DND-41 (cell line): ENCODE measurements at regions not wholly inside any gene's neighbourhood (a gene's known extent, or its start where the extent isn't known, plus 50 kb on each side); places are given as distances from the start of the nearest gene placed in this dataset.

Source experiments
- ATAC-seq: fragments of 200-7000 bp; cut with Tn5 transposase; 3 replicates; pipeline ENCODE4 v1.9.1; 2021; ENCODE audit warnings: low read depth; ENCODE audit not compliant: insufficient read depth
- DNase-seq: peaks from one replicate; pipeline ENCODE4 v3.0.0-alpha.2; 2020
- H2AFZ ChIP-seq: 2 replicates; pipeline ENCODE4 v1.6.0; 2012; ENCODE audit warnings: low read depth, low read length
- H3K27ac ChIP-seq: 2 replicates; pipeline ENCODE4 v1.5.1; 2012; ENCODE audit warnings: low read length, inconsistent platforms
- H3K27me3 ChIP-seq: fragments of 200-600 bp; sonication (generic); 2 replicates; pipeline ENCODE4 v1.6.0; 2012; ENCODE audit warnings: low read length, mild to moderate bottlenecking, inconsistent platforms; ENCODE audit not compliant: insufficient read depth, poor library complexity
- H3K36me3 ChIP-seq: 2 replicates; pipeline ENCODE4 v1.5.1; 2012; ENCODE audit warnings: low read length, inconsistent platforms; ENCODE audit not compliant: insufficient read depth
- H3K4me1 ChIP-seq: 2 replicates; pipeline ENCODE4 v1.5.1; 2012; ENCODE audit warnings: mild to moderate bottlenecking, low read length; ENCODE audit not compliant: insufficient read depth
- H3K4me2 ChIP-seq: 2 replicates; pipeline ENCODE4 v1.6.0; 2012; ENCODE audit warnings: mild to moderate bottlenecking, moderate library complexity, low read length, inconsistent platforms; ENCODE audit not compliant: insufficient read depth
- H3K4me3 ChIP-seq, 2 experiments: fragments of 200-600 bp in 1 of 2; shearing (Covaris generic) in 1 of 2; 2 replicates each; pipeline ENCODE4 v1.5.1; 2012 to 2016; ENCODE audit warnings: inconsistent platforms in 2 of 2, low read length in 2 of 2, mild to moderate bottlenecking in 2 of 2, low read depth in 1 of 2, moderate library complexity in 1 of 2
- H3K79me2 ChIP-seq: 2 replicates; pipeline ENCODE4 v1.6.0; 2012; ENCODE audit warnings: low read length, inconsistent platforms; ENCODE audit not compliant: insufficient read depth
- H3K9ac ChIP-seq: 2 replicates; pipeline ENCODE4 v1.6.0; 2012; ENCODE audit warnings: low read depth, mild to moderate bottlenecking, inconsistent platforms, low read length, moderate library complexity
- H3K9me3 ChIP-seq: 2 replicates; pipeline ENCODE4 v1.5.1; 2012; ENCODE audit warnings: low read length, moderate library complexity, mild to moderate bottlenecking, inconsistent platforms; ENCODE audit not compliant: insufficient read depth, severe bottlenecking
- H4K20me1 ChIP-seq: 2 replicates; pipeline ENCODE4 v1.6.0; 2012; ENCODE audit warnings: low read length; ENCODE audit not compliant: insufficient read depth
- EZH2 ChIP-seq: IDR thresholded peaks from 3 replicates; pipeline ENCODE4 v1.6.1; 2012; ENCODE audit warnings: borderline replicate concordance, low read depth, mild to moderate bottlenecking, moderate library complexity, low read length, inconsistent platforms; ENCODE audit not compliant: severe bottlenecking
- TF ChIP-seq, protein P1 (sequence below): IDR thresholded peaks from 2 replicates; pipeline ENCODE4 v1.5.1; 2012; ENCODE audit warnings: borderline replicate concordance, low read length, moderate library complexity, mild to moderate bottlenecking; ENCODE audit not compliant: poor library complexity, severe bottlenecking; ENCODE audit errors: extremely low read depth

GRCh38 chr2:123086613-123087385, 938.3 kb upstream of the CNTNAP5 start:
- Histone ChIP-seq H3K4me1 (no peaks in the 10 kb centered on the region), H3K27me3 (no peaks in the 10 kb centered on the region), H3K27ac (no peak overlapping the region), H3K9ac (no peak overlapping the region), H3K36me3 (no peaks in the 10 kb centered on the region), H3K4me3 (no peak overlapping the region), H3K79me2 (no peaks in the 10 kb centered on the region), H4K20me1 (no peaks in the 10 kb centered on the region), H2AFZ (no peak overlapping the region), H3K9me3 (no peaks in the 10 kb centered on the region), H3K4me2 (no peak overlapping the region)
- no peak for ATAC-seq
- DNase-seq, result no peak
- no peak for TF ChIP-seq EZH2
- TF ChIP-seq, protein P1, sequence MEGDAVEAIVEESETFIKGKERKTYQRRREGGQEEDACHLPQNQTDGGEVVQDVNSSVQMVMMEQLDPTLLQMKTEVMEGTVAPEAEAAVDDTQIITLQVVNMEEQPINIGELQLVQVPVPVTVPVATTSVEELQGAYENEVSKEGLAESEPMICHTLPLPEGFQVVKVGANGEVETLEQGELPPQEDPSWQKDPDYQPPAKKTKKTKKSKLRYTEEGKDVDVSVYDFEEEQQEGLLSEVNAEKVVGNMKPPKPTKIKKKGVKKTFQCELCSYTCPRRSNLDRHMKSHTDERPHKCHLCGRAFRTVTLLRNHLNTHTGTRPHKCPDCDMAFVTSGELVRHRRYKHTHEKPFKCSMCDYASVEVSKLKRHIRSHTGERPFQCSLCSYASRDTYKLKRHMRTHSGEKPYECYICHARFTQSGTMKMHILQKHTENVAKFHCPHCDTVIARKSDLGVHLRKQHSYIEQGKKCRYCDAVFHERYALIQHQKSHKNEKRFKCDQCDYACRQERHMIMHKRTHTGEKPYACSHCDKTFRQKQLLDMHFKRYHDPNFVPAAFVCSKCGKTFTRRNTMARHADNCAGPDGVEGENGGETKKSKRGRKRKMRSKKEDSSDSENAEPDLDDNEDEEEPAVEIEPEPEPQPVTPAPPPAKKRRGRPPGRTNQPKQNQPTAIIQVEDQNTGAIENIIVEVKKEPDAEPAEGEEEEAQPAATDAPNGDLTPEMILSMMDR, result no peak

GRCh38 chr2:123091471-123091870, 933.6 kb upstream of the CNTNAP5 start:
- no peaks in the 10 kb centered on the region for H3K9me3 ChIP-seq
- no peak for ATAC-seq
- no peak overlapping the region for H3K4me3 ChIP-seq
- H3K4me2 ChIP-seq, result no peak overlapping the region
- no peaks in the 10 kb centered on the region for H3K4me1 ChIP-seq
- no peaks in the 10 kb centered on the region for H3K79me2 ChIP-seq
- DNase-seq, result no peak
- TF ChIP-seq, protein P1, result no peak
- no peak for TF ChIP-seq EZH2
- no peaks in the 10 kb centered on the region for H3K36me3 ChIP-seq
- H2AFZ ChIP-seq, result no peak overlapping the region
- H3K9ac ChIP-seq, result no peak overlapping the region
- H3K27me3 ChIP-seq, result no peaks in the 10 kb centered on the region
- no peak overlapping the region for H3K27ac ChIP-seq
- H4K20me1 ChIP-seq, result no peaks in the 10 kb centered on the region

DNA sequence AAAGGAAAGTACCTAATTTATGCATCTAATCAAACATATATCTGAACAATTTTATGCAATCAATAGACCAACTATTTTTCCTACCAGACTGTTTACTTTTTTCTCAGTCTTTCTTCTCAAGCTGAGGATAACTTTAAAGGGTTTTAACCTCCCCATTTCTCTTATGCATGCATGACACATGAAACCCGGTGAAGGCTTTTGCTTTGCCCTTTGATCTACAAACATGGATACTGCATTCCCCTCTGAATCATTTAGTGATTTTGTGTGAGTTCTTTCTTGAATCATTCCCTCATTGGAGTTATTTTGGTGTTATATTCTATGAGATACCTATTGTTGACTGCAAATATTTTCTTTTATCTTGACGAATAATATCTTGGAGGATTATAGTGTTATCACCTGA, 931.9 kb upstream of the CNTNAP5 start:
- DNase-seq, result no peak
- Histone ChIP-seq H3K4me3 (no peak overlapping the region), H3K4me1 (no peaks in the 10 kb centered on the region), H2AFZ (no peak overlapping the region), H3K9me3 (no peaks in the 10 kb centered on the region), H3K36me3 (no peaks in the 10 kb centered on the region), H4K20me1 (no peaks in the 10 kb centered on the region), H3K4me2 (no peak overlapping the region), H3K27me3 (no peaks in the 10 kb centered on the region), H3K79me2 (no peaks in the 10 kb centered on the region), H3K9ac (no peak overlapping the region), H3K27ac (no peak overlapping the region)
- no peak for ATAC-seq
- TF ChIP-seq EZH2, result no peak
- TF ChIP-seq, protein P1, result no peak
